OCI-LY7 (cell line): ENCODE measurements at regions not wholly inside any gene's neighbourhood (a gene's known extent, or its start where the extent isn't known, plus 50 kb on each side); places are given as distances from the start of the nearest gene placed in this dataset.

ENCODE experiments used
- EZH2phosphoT487 ChIP-seq: fragments of 200-600 bp; sonication (generic); IDR thresholded peaks from 2 replicates; pipeline ENCODE4 v1.6.1; 2018; ENCODE audit warnings: low read depth, borderline replicate concordance, mild to moderate bottlenecking, mixed run types, antibody characterized with exemption, low read length, moderate library complexity, mixed read lengths
- TF ChIP-seq, protein P1 (sequence below): fragments of 200-600 bp; sonication (generic); conservative IDR thresholded peaks from 2 replicates; pipeline ENCODE4 v1.5.1; 2014; ENCODE audit warnings: mild to moderate bottlenecking, antibody characterized with exemption, low read length, moderate library complexity, mixed read lengths

DNA sequence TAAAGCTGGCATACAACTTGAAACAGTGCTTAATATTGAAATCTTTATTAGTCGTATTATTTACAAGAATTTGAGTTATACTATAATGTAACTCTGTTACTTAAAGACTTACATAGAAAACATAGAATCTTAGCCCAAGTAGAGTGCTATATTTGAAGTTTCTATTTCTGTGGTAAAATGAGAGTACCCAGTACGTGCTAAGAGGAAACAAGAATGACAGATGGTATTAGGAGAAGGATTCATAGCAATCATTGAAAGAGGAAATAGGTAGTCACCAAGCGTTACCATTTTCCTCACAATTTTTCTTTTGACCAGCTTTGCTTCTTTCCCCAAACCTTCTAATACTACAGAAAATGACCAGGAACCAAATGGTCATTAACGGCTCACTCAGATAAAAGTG lies 412.1 kb upstream of the GRIA3 start:
- TF ChIP-seq, protein P1, sequence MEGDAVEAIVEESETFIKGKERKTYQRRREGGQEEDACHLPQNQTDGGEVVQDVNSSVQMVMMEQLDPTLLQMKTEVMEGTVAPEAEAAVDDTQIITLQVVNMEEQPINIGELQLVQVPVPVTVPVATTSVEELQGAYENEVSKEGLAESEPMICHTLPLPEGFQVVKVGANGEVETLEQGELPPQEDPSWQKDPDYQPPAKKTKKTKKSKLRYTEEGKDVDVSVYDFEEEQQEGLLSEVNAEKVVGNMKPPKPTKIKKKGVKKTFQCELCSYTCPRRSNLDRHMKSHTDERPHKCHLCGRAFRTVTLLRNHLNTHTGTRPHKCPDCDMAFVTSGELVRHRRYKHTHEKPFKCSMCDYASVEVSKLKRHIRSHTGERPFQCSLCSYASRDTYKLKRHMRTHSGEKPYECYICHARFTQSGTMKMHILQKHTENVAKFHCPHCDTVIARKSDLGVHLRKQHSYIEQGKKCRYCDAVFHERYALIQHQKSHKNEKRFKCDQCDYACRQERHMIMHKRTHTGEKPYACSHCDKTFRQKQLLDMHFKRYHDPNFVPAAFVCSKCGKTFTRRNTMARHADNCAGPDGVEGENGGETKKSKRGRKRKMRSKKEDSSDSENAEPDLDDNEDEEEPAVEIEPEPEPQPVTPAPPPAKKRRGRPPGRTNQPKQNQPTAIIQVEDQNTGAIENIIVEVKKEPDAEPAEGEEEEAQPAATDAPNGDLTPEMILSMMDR, result no peak
- TF ChIP-seq EZH2phosphoT487, result no peak
